ENCODE measurements at regions not wholly inside any gene's neighbourhood (a gene's known extent, or its start where the extent isn't known, plus 50 kb on each side); places are given as distances from the start of the nearest gene placed in this dataset.

DNA sequence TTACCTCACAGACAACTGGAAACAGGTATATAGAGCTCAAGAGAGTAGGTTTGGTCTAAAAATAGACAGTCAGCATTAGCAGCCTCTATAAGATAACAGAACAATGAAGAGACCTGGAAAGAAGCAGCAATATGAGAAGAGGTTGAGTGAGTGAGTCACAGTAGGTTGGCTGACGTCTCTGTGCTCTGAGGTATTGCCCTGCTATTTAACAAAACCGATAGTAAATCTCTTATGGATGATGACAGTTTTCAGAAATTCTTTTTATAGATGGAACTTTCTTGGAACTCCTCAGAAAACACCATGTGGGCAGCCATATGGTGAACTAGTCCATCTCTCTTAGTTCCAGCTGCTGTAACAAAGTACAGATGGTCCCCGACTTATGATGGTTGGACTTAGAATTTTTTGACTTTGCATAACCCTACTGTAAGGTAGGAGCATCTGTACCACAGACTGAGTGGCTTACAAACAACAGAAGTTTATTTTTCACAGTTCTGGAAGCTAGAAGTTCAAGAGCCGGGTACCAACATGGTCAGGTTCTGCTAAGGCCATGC lies 123.5 kb downstream of the MBD2 start:
- Histone ChIP-seq H3K4me3 (ENCODE audit: low read length) (no peak overlapping the region), H3K4me1 (ENCODE audit: control insufficient read depth, insufficient read depth, low read length) (no peaks in the 10 kb centered on the region), H3K9me3 (ENCODE audit: control insufficient read depth, low read length) (no peaks in the 10 kb centered on the region), H3K27me3 (ENCODE audit: control insufficient read depth, insufficient read depth) (no peaks in the 10 kb centered on the region), H3K27ac (ENCODE audit: low read length) (no peak overlapping the region)
- intact Hi-C loops (cut with DNase I), result loop anchor here in 1 of 4 donors (10.0 kb wide), 1 partner anchor 526 kb away; no protein-coding TSS in a partner anchor
- WGBS, result 63% methylated on average over 4 of the region's 4 CpGs
- DNase-seq, result no peak
- no peak for ATAC-seq

DNA sequence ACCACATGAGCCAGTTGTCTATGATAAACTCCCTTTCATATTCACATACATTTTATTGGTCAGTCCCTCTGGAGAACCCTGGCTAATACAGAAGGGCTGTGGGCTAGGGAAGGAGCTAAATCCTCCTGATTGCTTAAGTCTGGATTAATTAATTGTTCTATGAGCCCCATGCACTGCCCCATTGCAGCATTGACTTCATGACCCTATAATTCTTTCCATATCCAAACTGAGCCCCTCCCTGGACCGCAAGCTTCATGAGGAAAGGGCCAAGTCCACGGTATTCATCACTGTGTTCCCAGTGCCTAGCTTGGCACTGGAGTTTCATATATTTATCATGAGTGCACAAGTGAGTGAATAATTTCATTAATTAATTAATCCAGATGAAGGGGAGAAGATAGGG lies 124.0 kb downstream of the MBD2 start:
- no peak for DNase-seq
- no peak overlapping the region for H3K27ac ChIP-seq (ENCODE audit: low read length)
- 94% methylated on average over 2 of the region's 2 CpGs for WGBS
- no peak overlapping the region for H3K4me3 ChIP-seq (ENCODE audit: low read length)
- H3K4me1 ChIP-seq (ENCODE audit: control insufficient read depth, insufficient read depth, low read length), result no peaks in the 10 kb centered on the region
- intact Hi-C loops (cut with DNase I), result loop anchor here in 1 of 4 donors (10.0 kb wide), 1 partner anchor 526 kb away; no protein-coding TSS in a partner anchor
- ATAC-seq, result no peak
- no peaks in the 10 kb centered on the region for H3K9me3 ChIP-seq (ENCODE audit: control insufficient read depth, low read length)
- no peaks in the 10 kb centered on the region for H3K27me3 ChIP-seq (ENCODE audit: control insufficient read depth, insufficient read depth)

DNA sequence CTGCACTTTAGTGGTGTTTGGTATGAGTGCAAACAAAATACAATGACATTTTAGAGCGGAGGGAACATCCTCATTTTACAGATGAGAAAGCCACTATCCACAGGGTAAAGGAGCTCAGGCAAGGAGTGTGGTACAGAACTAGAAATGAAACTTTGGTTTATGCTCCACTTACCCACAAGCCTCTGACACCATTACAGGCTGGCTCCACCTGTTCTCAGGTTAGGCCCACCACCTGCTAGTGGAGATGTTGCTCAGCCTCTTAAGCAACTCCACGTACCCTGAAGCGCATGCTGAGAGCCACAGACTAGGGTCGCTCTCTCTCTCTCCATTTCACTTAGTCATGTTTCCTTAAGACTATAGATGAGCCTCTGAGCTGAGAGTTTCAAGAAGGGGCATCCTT lies 130.0 kb downstream of the MBD2 start:
- Histone ChIP-seq H3K27ac (ENCODE audit: low read length) (no peak overlapping the region), H3K4me1 (ENCODE audit: control insufficient read depth, insufficient read depth, low read length) (no peaks in the 10 kb centered on the region), H3K27me3 (ENCODE audit: control insufficient read depth, insufficient read depth) (no peaks in the 10 kb centered on the region), H3K4me3 (ENCODE audit: low read length) (no peak overlapping the region), H3K9me3 (ENCODE audit: control insufficient read depth, low read length) (no peaks in the 10 kb centered on the region)
- intact Hi-C loops (cut with DNase I), result no loop called here
- DNase-seq (no peak), ATAC-seq (no peak)
- WGBS, result 73% methylated on average over 4 of the region's 4 CpGs

DNA sequence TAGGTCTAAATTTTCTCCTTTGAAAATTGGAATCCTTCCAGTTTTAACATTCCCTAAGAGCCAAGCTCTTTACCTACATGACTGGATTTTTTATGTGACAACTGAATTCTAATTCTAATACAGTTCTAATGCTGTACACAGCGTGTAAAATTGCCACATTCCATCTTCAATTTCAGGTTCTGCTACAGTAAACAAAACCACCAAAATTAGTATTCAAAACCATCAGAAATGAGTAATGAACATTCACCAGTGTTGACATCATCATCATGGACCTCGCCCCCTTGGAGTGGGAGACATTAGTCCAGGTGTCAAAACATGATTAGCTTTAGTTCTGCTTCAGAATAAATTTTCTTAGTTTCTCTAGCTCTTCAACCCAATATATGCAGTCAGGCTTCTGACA lies 133.6 kb downstream of the MBD2 start:
- Histone ChIP-seq H3K4me1 (ENCODE audit: control insufficient read depth, insufficient read depth, low read length) (no peaks in the 10 kb centered on the region), H3K9me3 (ENCODE audit: control insufficient read depth, low read length) (no peaks in the 10 kb centered on the region), H3K27ac (ENCODE audit: low read length) (no peak overlapping the region), H3K27me3 (ENCODE audit: control insufficient read depth, insufficient read depth) (no peaks in the 10 kb centered on the region), H3K4me3 (ENCODE audit: low read length) (no peak overlapping the region)
- no peak for DNase-seq
- intact Hi-C loops (cut with DNase I), result no loop called here
- ATAC-seq, result no peak
- 70% methylated on average over 2 of the region's 2 CpGs for WGBS

DNA sequence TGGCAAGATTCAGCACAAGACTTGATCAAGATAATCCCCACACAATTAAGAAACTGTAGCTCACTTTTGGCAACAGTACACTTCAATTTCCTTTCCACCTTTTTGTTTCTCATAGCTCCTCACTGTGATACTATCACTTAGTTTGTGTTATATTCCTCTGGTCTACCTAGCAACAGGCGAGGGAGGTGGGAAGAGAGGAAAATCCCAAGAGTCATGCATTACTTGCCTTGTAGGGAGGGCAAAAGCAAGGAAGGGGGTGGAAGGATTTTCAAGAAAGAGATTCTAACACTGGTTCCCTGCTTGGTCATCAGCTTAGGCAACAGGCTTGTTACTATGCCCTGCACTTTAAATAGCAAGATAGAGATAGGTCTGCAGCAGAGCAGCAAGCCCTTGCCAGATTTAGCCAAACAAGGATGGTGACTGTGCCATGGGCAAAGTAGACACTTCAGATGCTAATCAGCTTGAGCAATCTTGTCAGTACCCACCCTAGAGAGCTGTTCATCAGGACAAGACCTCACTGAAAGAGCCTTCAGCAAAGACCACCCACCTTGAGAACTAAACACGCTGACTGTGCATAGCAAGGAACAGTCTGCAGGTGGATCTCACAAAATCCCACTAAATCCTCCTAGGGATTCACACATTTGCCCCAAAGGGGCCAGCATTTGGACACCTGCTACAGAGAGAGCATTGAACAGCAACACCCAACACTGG lies 134.6 kb downstream of the MBD2 start:
- ATAC-seq, result peak; percentile 14 to 26
- no peaks in the 10 kb centered on the region for H3K4me1 ChIP-seq (ENCODE audit: control insufficient read depth, insufficient read depth, low read length)
- 76% methylated on average over 2 of the region's 2 CpGs for WGBS

DNA sequence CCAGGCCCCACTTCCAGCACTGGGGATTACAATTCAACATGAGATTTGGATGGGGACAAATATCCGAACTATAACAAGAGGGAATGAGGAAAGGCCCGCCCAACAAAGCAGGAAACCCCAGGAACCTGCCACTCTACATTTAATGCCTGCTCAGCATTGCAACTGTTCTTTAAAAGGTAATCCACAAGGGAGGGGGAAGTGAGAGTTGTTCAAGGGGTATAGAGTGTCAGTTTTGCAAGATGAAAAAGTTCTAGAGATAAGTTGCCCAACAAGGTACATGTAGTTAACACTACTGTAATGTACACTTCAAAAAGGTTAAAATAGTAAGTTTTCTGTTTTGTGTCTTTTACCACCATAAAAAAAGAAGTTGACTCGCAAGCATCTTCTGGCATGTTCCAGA lies 137.6 kb downstream of the MBD2 start:
- Histone ChIP-seq H3K4me1 (ENCODE audit: control insufficient read depth, insufficient read depth, low read length) (no peaks in the 10 kb centered on the region), H3K27me3 (ENCODE audit: control insufficient read depth, insufficient read depth) (no peaks in the 10 kb centered on the region), H3K4me3 (ENCODE audit: low read length) (no peak overlapping the region), H3K27ac (ENCODE audit: low read length) (no peak overlapping the region), H3K9me3 (ENCODE audit: control insufficient read depth, low read length) (no peaks in the 10 kb centered on the region)
- DNase-seq, result no peak
- intact Hi-C loops (cut with DNase I), result no loop called here
- 84% methylated on average over 3 of the region's 3 CpGs for WGBS
- ATAC-seq, result no peak

More for the DNA sequence above, 134.6 kb downstream of the MBD2 start:
- H3K27ac ChIP-seq (ENCODE audit: low read length), result no peak overlapping the region
- no peaks in the 10 kb centered on the region for H3K9me3 ChIP-seq (ENCODE audit: control insufficient read depth, low read length)
- no peak for DNase-seq
- no peaks in the 10 kb centered on the region for H3K27me3 ChIP-seq (ENCODE audit: control insufficient read depth, insufficient read depth)
- no peak overlapping the region for H3K4me3 ChIP-seq (ENCODE audit: low read length)
- intact Hi-C loops (cut with DNase I), result no loop called here

DNA sequence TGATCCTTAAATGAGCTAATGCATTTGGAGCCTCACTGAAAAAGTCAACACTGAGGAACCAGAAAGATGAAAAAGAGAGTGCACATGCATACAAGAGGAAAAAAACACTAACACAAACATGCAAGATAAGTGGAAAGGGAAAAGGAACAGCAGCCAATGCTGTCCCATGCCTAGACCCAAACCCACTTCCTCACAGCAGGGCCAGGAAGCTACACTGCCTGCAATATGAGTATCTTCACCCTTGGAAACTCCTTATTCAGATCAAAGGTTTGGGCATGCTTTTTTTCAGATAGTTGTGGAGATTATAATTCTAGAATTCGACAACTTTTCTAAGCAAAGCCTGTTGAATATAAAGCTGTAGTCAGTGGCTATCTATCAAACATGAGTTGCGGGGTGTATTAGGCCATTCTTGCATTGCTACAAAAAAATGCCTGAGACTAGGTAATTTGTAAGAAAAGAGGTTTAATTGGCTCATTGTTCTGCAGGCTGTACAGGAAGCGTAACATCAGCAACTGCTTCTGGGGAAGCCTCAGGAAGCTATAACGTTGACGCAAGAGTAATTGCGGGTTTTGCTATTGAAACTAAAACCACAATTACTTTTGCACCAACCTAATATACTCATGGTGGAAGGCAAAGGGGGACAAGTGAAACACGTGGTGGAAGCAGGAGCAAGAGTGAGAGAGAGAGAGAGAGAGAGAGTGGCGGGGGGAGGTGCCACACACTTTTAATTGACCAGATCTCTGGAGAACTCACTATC lies 138.2 kb downstream of the MBD2 start:
- Histone ChIP-seq H3K4me3 (ENCODE audit: low read length) (no peak overlapping the region), H3K27me3 (ENCODE audit: control insufficient read depth, insufficient read depth) (no peaks in the 10 kb centered on the region), H3K27ac (ENCODE audit: low read length) (no peak overlapping the region), H3K4me1 (ENCODE audit: control insufficient read depth, insufficient read depth, low read length) (no peaks in the 10 kb centered on the region), H3K9me3 (ENCODE audit: control insufficient read depth, low read length) (no peaks in the 10 kb centered on the region)
- DNase-seq (no peak), ATAC-seq (no peak)
- intact Hi-C loops (cut with DNase I), result no loop called here
- 64% methylated on average over 8 of the region's 8 CpGs for WGBS

DNA sequence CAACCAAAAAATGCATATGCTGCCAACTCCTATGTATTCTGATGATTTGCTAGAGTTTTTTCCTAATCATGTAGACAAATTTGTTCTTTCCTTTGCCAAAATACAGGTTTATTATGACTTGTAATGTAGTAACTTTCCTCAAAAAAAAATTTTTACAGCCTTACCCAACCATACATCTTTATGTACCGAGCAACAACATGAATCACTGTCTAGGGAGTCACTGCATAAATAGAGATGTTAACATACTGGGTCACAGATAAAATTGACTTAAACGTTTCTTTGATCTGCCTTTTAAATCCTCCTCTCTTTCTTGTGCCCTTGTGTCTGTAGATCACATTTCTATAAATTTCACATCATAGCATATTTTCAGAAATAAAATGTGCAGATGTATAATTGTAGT lies 143.6 kb downstream of the MBD2 start:
- no peaks in the 10 kb centered on the region for H3K27me3 ChIP-seq (ENCODE audit: control insufficient read depth, insufficient read depth)
- 61% methylated on average over 2 of the region's 2 CpGs for whole genome bisulfite sequencing
- ATAC-seq, result no peak
- intact Hi-C loops (cut with DNase I), result no loop called here
- DNase-seq, result no peak
- H3K9me3 ChIP-seq (ENCODE audit: control insufficient read depth, low read length), result no peaks in the 10 kb centered on the region
- H3K4me1 ChIP-seq (ENCODE audit: control insufficient read depth, insufficient read depth, low read length), result no peaks in the 10 kb centered on the region
- H3K27ac ChIP-seq (ENCODE audit: low read length), result no peak overlapping the region
- no peak overlapping the region for H3K4me3 ChIP-seq (ENCODE audit: low read length)

DNA sequence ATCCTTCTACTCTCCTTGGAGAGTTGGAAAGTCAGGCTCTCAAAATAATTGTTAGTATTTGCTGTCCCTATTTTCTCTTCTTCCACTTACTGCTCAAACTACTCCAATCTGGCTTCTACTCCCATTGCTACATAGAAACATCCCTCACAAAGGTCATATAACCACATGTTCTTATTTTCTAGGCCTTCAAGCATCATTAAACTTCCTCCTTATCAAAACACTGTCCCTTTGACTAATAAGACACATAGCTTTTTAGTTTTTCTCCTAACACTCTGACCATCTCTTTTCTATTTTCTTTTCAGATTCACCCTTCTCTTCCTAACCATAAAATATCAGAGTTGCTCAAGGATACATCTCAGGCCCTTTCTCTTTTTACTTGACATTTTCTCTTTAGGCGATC lies 148.3 kb downstream of the MBD2 start:
- DNase-seq, result no peak
- 77% methylated on average over 1 of the region's 1 CpG for WGBS

DNA sequence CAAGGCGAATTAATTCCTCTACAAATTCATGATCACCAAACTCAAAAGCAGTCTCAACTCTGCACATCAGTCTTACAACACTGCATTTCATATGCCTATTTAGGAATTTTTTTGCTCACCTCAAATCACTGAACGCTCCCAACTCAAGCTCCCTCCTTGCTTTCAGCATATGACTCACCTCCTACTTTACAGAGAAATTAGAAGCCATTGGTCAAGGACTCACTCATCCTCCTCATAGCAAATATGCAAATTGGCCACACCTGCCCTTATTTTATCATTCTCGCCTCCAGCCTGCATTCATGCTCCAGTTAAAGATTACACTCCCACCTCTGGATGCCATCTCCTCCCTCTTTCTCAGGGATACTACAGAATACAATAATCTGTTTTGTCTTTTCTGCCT lies 148.8 kb downstream of the MBD2 start:
- no peak for DNase-seq
- WGBS, result 85% methylated on average over 3 of the region's 3 CpGs
- Histone ChIP-seq H3K4me3 (ENCODE audit: low read length) (no peak overlapping the region), H3K9me3 (ENCODE audit: control insufficient read depth, low read length) (no peaks in the 10 kb centered on the region), H3K27ac (ENCODE audit: low read length) (no peak overlapping the region), H3K4me1 (ENCODE audit: control insufficient read depth, insufficient read depth, low read length) (no peaks in the 10 kb centered on the region), H3K27me3 (ENCODE audit: control insufficient read depth, insufficient read depth) (no peaks in the 10 kb centered on the region)
- no peak for ATAC-seq
- intact Hi-C loops (cut with DNase I), result no loop called here

More for the DNA sequence above, 148.3 kb downstream of the MBD2 start:
- Histone ChIP-seq H3K27me3 (ENCODE audit: control insufficient read depth, insufficient read depth) (no peaks in the 10 kb centered on the region), H3K4me3 (ENCODE audit: low read length) (no peak overlapping the region), H3K4me1 (ENCODE audit: control insufficient read depth, insufficient read depth, low read length) (no peaks in the 10 kb centered on the region), H3K27ac (ENCODE audit: low read length) (no peak overlapping the region), H3K9me3 (ENCODE audit: control insufficient read depth, low read length) (no peaks in the 10 kb centered on the region)
- intact Hi-C loops (cut with DNase I), result no loop called here
- no peak for ATAC-seq

DNA sequence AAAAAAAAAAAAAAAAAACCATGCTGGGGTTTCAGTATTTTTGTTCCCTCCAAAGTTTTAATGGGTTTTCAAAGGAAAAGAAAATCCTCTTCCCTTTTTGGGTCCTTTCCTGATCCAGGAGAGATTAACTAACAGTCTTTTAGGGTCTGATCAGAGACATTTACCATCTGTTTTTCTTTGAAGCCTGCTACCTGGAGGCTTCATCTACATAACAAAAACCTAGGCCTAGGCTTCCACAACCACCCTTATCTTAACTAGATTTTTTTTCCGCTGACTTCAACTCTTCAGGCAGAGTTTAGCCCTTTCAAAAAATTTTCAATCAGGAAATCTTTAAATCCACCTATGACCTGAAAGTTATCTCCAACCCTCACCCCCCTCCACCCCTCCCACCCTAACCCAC lies 154.7 kb downstream of the MBD2 start:
- Histone ChIP-seq H3K4me1 (ENCODE audit: control insufficient read depth, insufficient read depth, low read length) (no peaks in the 10 kb centered on the region), H3K27me3 (ENCODE audit: control insufficient read depth, insufficient read depth) (no peaks in the 10 kb centered on the region), H3K27ac (ENCODE audit: low read length) (no peak overlapping the region), H3K9me3 (ENCODE audit: control insufficient read depth, low read length) (no peaks in the 10 kb centered on the region), H3K4me3 (ENCODE audit: low read length) (no peak overlapping the region)
- 80% methylated on average over 1 of the region's 1 CpG for WGBS
- intact Hi-C loops (cut with DNase I), result no loop called here
- ATAC-seq (no peak), DNase-seq (no peak)

Data from right cardiac atrium (tissue), 5 donors.